SK-N-SH (cell line): ENCODE measurements at regions not wholly inside any gene's neighbourhood (a gene's known extent, or its start where the extent isn't known, plus 50 kb on each side); places are given as distances from the start of the nearest gene placed in this dataset.

ENCODE experiments used
- CTCF ChIA-PET: fragments of 300-600, 350-600 bp; formaldehyde crosslinking; extraction: SDS; loops from one replicate; lab custom pipeline; 2021; lab: Yijun Ruan, JAX
- POLR2A ChIA-PET: fragments of 350-600 bp; sonication (Branson Sonifier 250); formaldehyde crosslinking; extraction: SDS; loops from one replicate; lab custom pipeline; 2020; ENCODE audit warnings: antibody characterized with exemption, inconsistent platforms; lab: Yijun Ruan, JAX
- DNase-seq: peaks from one replicate; pipeline ENCODE4 v3.0.0; 2012
- H2AFZ ChIP-seq: fragments of 200-600 bp; sonication (generic); 2 replicates; pipeline ENCODE4 v1.8.1; 2016; ENCODE audit warnings: antibody characterized with exemption, mild to moderate bottlenecking, low read depth
- H3F3A ChIP-seq: fragments of 200-600 bp; sonication (generic); replicated peaks from 2 replicates; pipeline ENCODE3; 2016; ENCODE audit warnings: antibody characterized with exemption, mild to moderate bottlenecking; ENCODE audit not compliant: insufficient read depth
- H3K27ac ChIP-seq, 2 experiments: fragments of 200-500 bp in 1 of 2; fragments of 200-600 bp in 1 of 2; sonication (Bioruptor generic) in 1 of 2; sonication (generic), shearing (Covaris generic) in 1 of 2; 2 replicates each; pipeline versions ENCODE4 v1.5.1 to v1.6.1; 2014 to 2016; ENCODE audit warnings: low read depth in 2 of 2, inconsistent platforms in 1 of 2, low read length in 1 of 2, mild to moderate bottlenecking in 1 of 2, mixed read lengths in 1 of 2
- H3K27me3 ChIP-seq: fragments of 200-600 bp; sonication (generic), shearing (Covaris generic); 2 replicates; pipeline ENCODE4 v1.6.1; 2016; ENCODE audit warnings: mixed run types; ENCODE audit not compliant: insufficient read depth
- H3K36me3 ChIP-seq, 2 experiments: fragments of 200-500 bp in 1 of 2; fragments of 200-600 bp in 1 of 2; sonication (Bioruptor generic) in 1 of 2; sonication (generic) in 1 of 2; replicated peaks in 1 of 2; 2 replicates each; pipeline versions ENCODE3 to v1.5.1; 2014 to 2016; ENCODE audit warnings: low read length in 1 of 2, mild to moderate bottlenecking in 1 of 2; ENCODE audit not compliant: insufficient read depth in 2 of 2, control insufficient read depth in 1 of 2
- H3K4me1 ChIP-seq, 2 experiments: fragments of 200-500 bp in 1 of 2; fragments of 200-600 bp in 1 of 2; sonication (Bioruptor generic) in 1 of 2; sonication (generic), shearing (Covaris generic) in 1 of 2; 2 replicates each; pipeline versions ENCODE4 v1.5.1 to v1.6.1; 2014 to 2016; ENCODE audit warnings: low read depth in 1 of 2, low read length in 1 of 2, mixed run types in 1 of 2; ENCODE audit not compliant: insufficient read depth in 2 of 2, control insufficient read depth in 1 of 2
- H3K4me2 ChIP-seq: fragments of 200-600 bp; sonication (generic), shearing (Covaris generic); 2 replicates; pipeline ENCODE4 v1.6.1; 2017; ENCODE audit warnings: mixed run types
- H3K4me3 ChIP-seq, 2 experiments: fragments of 200-500 bp in 1 of 2; fragments of 200-600 bp in 1 of 2; sonication (Bioruptor generic) in 1 of 2; sonication (generic), shearing (Covaris generic) in 1 of 2; 2 replicates each; pipeline versions ENCODE4 v1.5.1 to v1.8.1; 2014 to 2016; ENCODE audit warnings: low read depth in 2 of 2, inconsistent platforms in 1 of 2, low read length in 1 of 2, mild to moderate bottlenecking in 1 of 2, mixed read lengths in 1 of 2, moderate library complexity in 1 of 2
- H3K79me2 ChIP-seq: fragments of 200-600 bp; sonication (generic); 2 replicates; pipeline ENCODE4 v1.8.1; 2017; ENCODE audit warnings: mild to moderate bottlenecking; ENCODE audit not compliant: insufficient read depth
- H3K9ac ChIP-seq: fragments of 200-600 bp; sonication (generic); 2 replicates; pipeline ENCODE4 v1.6.1; 2017; ENCODE audit warnings: mixed run types
- H3K9me2 ChIP-seq: fragments of 200-600 bp; sonication (generic); 2 replicates; pipeline ENCODE4 v1.6.1; 2017; ENCODE audit warnings: mixed run types
- H3K9me3 ChIP-seq: fragments of 200-600 bp; sonication (generic); 2 replicates; pipeline ENCODE4 v1.6.1; 2017; ENCODE audit warnings: mixed run types, mild to moderate bottlenecking, moderate library complexity
- H4K20me1 ChIP-seq: fragments of 200-600 bp; sonication (generic); 2 replicates; pipeline ENCODE4 v1.6.1; 2017; ENCODE audit warnings: mild to moderate bottlenecking, mixed run types; ENCODE audit not compliant: insufficient read depth
- CHD2 ChIP-seq: fragments of 150-350 bp; IDR thresholded peaks from 2 replicates; pipeline ENCODE4 v1.6.1; 2018; ENCODE audit warnings: low read length; ENCODE audit not compliant: partially characterized antibody
- FOSL2 ChIP-seq: IDR thresholded peaks from 2 replicates; pipeline ENCODE4 v1.4.0; 2012; ENCODE audit warnings: low read depth, mild to moderate bottlenecking, moderate library complexity, borderline replicate concordance
- FOXJ3 ChIP-seq: sonication (generic); formaldehyde crosslinking; IDR thresholded peaks from 2 replicates; pipeline ENCODE4 v1.5.1; 2020; ENCODE audit warnings: mild to moderate bottlenecking, missing genetic modification reagents
- GATA2 ChIP-seq: sonication (generic); formaldehyde crosslinking; IDR thresholded peaks from 2 replicates; pipeline ENCODE4 v1.5.0; 2020; ENCODE audit warnings: mild to moderate bottlenecking, missing genetic modification reagents
- JUND ChIP-seq: IDR thresholded peaks from 2 replicates; pipeline ENCODE4 v1.4.0; 2012
- MEF2A ChIP-seq: IDR thresholded peaks from 2 replicates; pipeline ENCODE4 v1.4.0; 2012; ENCODE audit warnings: low read depth, borderline replicate concordance
- NFIC ChIP-seq: IDR thresholded peaks from 2 replicates; pipeline ENCODE4 v1.4.0; 2012; ENCODE audit warnings: borderline replicate concordance
- POLR2AphosphoS5 ChIP-seq: IDR thresholded peaks from 2 replicates; pipeline ENCODE4 v1.6.1; 2012; ENCODE audit warnings: low read depth, low read length
- RCOR1 ChIP-seq: fragments of 150-350 bp; IDR thresholded peaks from 2 replicates; pipeline ENCODE4 v1.6.1; 2017; ENCODE audit warnings: antibody characterized with exemption, low read length
- RFX5 ChIP-seq: IDR thresholded peaks from 2 replicates; pipeline ENCODE4 v1.6.1; 2012; ENCODE audit warnings: mild to moderate bottlenecking, improper control_type of control experiment, low read length
- SIN3A ChIP-seq: IDR thresholded peaks from 2 replicates; pipeline ENCODE4 v1.6.1; 2012; ENCODE audit warnings: low read depth, mild to moderate bottlenecking, low read length, moderate library complexity, borderline replicate concordance
- SMC3 ChIP-seq: IDR thresholded peaks from 2 replicates; pipeline ENCODE4 v1.6.1; 2012; ENCODE audit warnings: low read depth, low read length, improper control_type of control experiment
- YY1 ChIP-seq: IDR thresholded peaks from 2 replicates; pipeline ENCODE4 v1.4.0; 2012; ENCODE audit warnings: low read depth, mild to moderate bottlenecking
- WGBS: methylation state at CpG from one replicate; pipeline ENCODE4 v1.1.6; 2017; ENCODE audit warnings: low lambda C conversion rate; 5-methylcytosine and 5-hydroxymethylcytosine counted together
- TF ChIP-seq, protein P1 (sequence below): fragments of 150-350 bp; IDR thresholded peaks from 2 replicates; pipeline ENCODE4 v1.6.1; 2016; ENCODE audit warnings: mild to moderate bottlenecking, low read depth, low read length
- TF ChIP-seq, protein P2 (sequence below): IDR thresholded peaks from 2 replicates; pipeline ENCODE4 v1.4.0; 2012; ENCODE audit warnings: low read depth

DNA sequence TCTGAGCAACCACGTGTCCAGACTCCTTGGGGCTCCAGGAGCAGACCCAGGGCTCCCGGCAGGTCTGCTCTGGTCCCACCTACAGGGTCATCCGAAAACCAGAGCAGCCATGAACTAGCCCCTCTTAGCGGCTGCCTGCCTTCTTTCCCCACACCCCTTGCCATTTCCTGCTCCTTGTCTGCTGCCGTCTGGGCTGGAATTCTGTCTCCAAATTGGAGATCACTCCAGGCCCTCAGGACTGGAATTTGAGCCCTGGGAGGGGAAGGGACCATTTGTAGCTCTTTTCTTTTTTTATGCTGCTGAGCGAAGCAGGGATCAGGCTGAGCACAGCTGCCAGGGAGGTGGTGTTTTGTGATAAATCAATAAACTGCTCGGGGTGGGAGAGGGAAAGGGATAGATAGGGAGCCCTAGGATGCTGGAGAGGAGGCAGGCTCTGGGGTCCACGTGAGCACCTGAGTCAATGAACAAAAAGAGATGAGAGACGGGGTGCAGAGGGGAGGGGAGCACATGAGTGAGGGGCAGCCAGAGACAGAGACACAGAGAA is 257.5 kb downstream of the ENGASE start (continued):
- TF ChIP-seq, protein P1, sequence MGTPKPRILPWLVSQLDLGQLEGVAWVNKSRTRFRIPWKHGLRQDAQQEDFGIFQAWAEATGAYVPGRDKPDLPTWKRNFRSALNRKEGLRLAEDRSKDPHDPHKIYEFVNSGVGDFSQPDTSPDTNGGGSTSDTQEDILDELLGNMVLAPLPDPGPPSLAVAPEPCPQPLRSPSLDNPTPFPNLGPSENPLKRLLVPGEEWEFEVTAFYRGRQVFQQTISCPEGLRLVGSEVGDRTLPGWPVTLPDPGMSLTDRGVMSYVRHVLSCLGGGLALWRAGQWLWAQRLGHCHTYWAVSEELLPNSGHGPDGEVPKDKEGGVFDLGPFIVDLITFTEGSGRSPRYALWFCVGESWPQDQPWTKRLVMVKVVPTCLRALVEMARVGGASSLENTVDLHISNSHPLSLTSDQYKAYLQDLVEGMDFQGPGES, result no peak
- no peak for TF ChIP-seq FOXJ3 (CRISPR knock-in tag)
- TF ChIP-seq JUND, result no peak

DNA sequence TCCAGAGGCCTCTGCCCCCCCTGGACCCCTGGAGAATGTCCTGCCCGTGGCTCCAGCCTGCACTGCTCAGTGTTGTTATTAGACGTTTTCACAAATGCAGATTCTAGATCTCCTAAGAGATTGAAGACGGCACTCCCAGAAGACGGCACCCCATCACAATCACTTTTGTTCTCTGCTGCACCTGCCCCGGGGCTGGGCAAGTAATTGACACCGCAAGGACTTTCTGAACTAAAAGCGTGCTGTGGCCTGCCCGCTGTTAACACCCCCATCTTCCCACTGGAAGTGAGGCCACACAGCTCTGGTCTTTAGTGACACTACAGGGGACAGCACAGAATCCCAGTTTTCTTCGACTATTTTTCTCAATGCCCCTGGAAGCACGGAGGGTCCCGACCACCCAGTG is 256.9 kb downstream of the ENGASE start:
- Histone ChIP-seq H3K79me2 (no peaks in the 10 kb centered on the region), H3K27me3 (peaks cover 15% of the 10 kb centered on the region), H3K9me2 (no peaks in the 10 kb centered on the region), H3K27ac (no peak overlapping the region), H3K36me3 (no peaks in the 10 kb centered on the region), H3K9me3 (no peaks in the 10 kb centered on the region), H2AFZ (no peak overlapping the region), H3K4me3 (no peak overlapping the region), H3F3A (no peaks in the 10 kb centered on the region), H3K4me2 (no peak overlapping the region), H3K9ac (no peak overlapping the region), H3K4me1 (no peaks in the 10 kb centered on the region), H4K20me1 (no peaks in the 10 kb centered on the region; the same call in 1 of the 2 replicates)
- TF ChIP-seq, protein P2, sequence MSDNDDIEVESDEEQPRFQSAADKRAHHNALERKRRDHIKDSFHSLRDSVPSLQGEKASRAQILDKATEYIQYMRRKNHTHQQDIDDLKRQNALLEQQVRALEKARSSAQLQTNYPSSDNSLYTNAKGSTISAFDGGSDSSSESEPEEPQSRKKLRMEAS, result no peak
- TF ChIP-seq RCOR1 (no peak), MEF2A (no peak), GATA2 (no peak), YY1 (no peak), JUND (no peak), POLR2AphosphoS5 (no peak), CHD2 (no peak), SIN3A (no peak), SMC3 (no peak), FOSL2 (no peak), RFX5 (no peak), NFIC (no peak)
- TF ChIP-seq, protein P1, result no peak
- ChIA-PET POLR2A (interaction anchor here (0.9 kb wide), 1 partner anchor 10 kb away, joined by 3 read pairs; no protein-coding TSS in a partner anchor), CTCF (no interaction called here)
- no peak for DNase-seq
- WGBS, result 32% methylated on average over 11 of the region's 11 CpGs
